ENCODE measurements at regions not wholly inside any gene's neighbourhood (a gene's known extent, or its start where the extent isn't known, plus 50 kb on each side); places are given as distances from the start of the nearest gene placed in this dataset.

DNA sequence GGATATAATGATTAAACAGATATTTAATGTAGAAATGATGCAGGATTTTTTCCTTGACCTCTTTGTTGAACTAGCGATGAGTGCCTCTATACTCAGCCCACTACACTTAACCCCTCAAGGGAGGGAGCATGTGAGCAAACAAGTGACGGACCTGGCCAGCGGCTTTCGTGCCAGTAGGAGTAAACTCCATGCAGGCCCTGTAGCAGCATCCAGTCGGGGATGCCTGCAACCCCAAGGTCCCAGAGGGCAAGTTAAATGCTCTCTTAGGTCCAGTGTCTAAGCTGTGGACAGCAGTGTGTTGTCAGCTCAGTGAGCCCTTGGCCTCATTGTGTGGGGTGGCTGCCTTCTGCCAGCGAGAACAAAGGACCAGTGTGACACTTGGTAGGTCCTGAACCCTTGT lies 708.7 kb downstream of the TECRL start (continued):
- TF ChIP-seq EZH2 (IDR thresholded peaks at IDR 0.05; ENCODE audit: borderline replicate concordance, control insufficient read depth, low read depth, low read length) = no peak
- no peak for TF ChIP-seq CEBPZ (IDR thresholded peaks at IDR 0.05; ENCODE audit: low read depth, low read length)
- no peak for TF ChIP-seq EP300 (IDR thresholded peaks at IDR 0.05; ENCODE audit: borderline replicate concordance in 1 of 2, control insufficient read depth in 1 of 2, low read depth in 2 of 2, low read length in 2 of 2)
- TF ChIP-seq, protein P1, sequence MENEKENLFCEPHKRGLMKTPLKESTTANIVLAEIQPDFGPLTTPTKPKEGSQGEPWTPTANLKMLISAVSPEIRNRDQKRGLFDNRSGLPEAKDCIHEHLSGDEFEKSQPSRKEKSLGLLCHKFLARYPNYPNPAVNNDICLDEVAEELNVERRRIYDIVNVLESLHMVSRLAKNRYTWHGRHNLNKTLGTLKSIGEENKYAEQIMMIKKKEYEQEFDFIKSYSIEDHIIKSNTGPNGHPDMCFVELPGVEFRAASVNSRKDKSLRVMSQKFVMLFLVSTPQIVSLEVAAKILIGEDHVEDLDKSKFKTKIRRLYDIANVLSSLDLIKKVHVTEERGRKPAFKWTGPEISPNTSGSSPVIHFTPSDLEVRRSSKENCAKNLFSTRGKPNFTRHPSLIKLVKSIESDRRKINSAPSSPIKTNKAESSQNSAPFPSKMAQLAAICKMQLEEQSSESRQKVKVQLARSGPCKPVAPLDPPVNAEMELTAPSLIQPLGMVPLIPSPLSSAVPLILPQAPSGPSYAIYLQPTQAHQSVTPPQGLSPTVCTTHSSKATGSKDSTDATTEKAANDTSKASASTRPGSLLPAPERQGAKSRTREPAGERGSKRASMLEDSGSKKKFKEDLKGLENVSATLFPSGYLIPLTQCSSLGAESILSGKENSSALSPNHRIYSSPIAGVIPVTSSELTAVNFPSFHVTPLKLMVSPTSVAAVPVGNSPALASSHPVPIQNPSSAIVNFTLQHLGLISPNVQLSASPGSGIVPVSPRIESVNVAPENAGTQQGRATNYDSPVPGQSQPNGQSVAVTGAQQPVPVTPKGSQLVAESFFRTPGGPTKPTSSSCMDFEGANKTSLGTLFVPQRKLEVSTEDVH (IDR thresholded peaks at IDR 0.05; ENCODE audit: low read depth, partially characterized antibody) = no peak
- no peak for TF ChIP-seq ZBED1 (IDR thresholded peaks at IDR 0.05; ENCODE audit: borderline replicate concordance)
- TF ChIP-seq POLR2A (IDR thresholded peaks at IDR 0.05; ENCODE audit: low read depth, low read length) = no peak
- no peak for TF ChIP-seq MAX (IDR thresholded peaks at IDR 0.05; ENCODE audit: low read depth, low read length)
- TF ChIP-seq IKZF1 (conservative IDR thresholded peaks at IDR 0.05) = no peak
- no peak for TF ChIP-seq ETV6 (conservative IDR thresholded peaks at IDR 0.05 in 1 of 2, IDR thresholded peaks at IDR 0.05 in 1 of 2; ENCODE audit: borderline replicate concordance in 1 of 2, low read depth in 1 of 2)
- no peak for TF ChIP-seq SP1 (IDR thresholded peaks at IDR 0.05; ENCODE audit: low read depth, low read length)
- TF ChIP-seq NFYB (IDR thresholded peaks at IDR 0.05; ENCODE audit: insufficient read depth, low read depth, low read length) = no peak

All from GM12878 (cell line).